Loucy (cell line): ENCODE measurements at regions not wholly inside any gene's neighbourhood (a gene's known extent, or its start where the extent isn't known, plus 50 kb on each side); places are given as distances from the start of the nearest gene placed in this dataset.

ENCODE experiments used
- CTCF ChIP-seq: fragments of 200-600 bp; sonication (generic); conservative IDR thresholded peaks from 2 replicates; pipeline ENCODE4 v1.5.1; 2014; ENCODE audit warnings: mild to moderate bottlenecking, antibody characterized with exemption, low read length
- EZH2phosphoT487 ChIP-seq: fragments of 200-600 bp; IDR thresholded peaks from 2 replicates; pipeline ENCODE4 v1.6.1; 2018; ENCODE audit warnings: antibody characterized with exemption, mild to moderate bottlenecking, moderate library complexity, borderline replicate concordance

DNA sequence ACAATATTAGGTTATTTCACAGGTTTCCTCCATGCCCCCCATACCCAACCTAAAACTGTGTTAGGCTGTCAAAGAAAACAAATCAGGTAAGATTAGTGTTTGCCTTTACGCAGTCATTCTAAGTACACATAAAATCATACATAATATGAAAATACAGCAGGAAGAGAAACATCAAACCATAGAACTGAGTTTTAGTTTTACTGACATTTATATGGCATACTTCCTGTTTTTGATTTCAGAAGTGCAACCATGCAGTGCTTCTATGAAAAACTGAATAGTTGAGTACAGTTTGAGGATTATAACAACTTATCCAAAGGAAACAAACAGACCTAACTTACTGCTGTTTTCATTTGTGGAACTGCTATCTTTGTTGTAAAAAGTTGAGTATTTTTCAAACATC, 91.3 kb downstream of the KCNRG start:
- TF ChIP-seq CTCF (no peak), EZH2phosphoT487 (no peak)
